Calu3 (cell line): ENCODE measurements at regions not wholly inside any gene's neighbourhood (a gene's known extent, or its start where the extent isn't known, plus 50 kb on each side); places are given as distances from the start of the nearest gene placed in this dataset.

Experiments
- BruUV-seq: library from RNA; stranded (reverse); fragments of 400-500 nt; replicated peaks from 2 replicates; lab custom pipeline; 2021; lab: Mats Ljungman, UMichigan
- CTCF ChIA-PET: fragments of 300-600 bp; sonication (Branson Sonifier 250); formaldehyde crosslinking; loops from one replicate; lab custom pipeline; 2022; ENCODE audit warnings: antibody characterized with exemption; lab: Charles Lee
- DNase-seq: peaks from one replicate; pipeline ENCODE4 v3.0.0; 2022
- H3K27ac Mint-ChIP-seq: one replicate; pipeline ENCODE4 v1.8.0; 2022; ENCODE audit warnings: mixed read lengths; ENCODE audit not compliant: unreplicated experiment
- H3K27me3 Mint-ChIP-seq: one replicate; pipeline ENCODE4 v1.8.0; 2022; ENCODE audit warnings: mixed read lengths; ENCODE audit not compliant: unreplicated experiment
- H3K36me3 Mint-ChIP-seq: one replicate; pipeline ENCODE4 v1.8.0; 2022; ENCODE audit warnings: mild to moderate bottlenecking, moderate library complexity, mixed read lengths; ENCODE audit not compliant: insufficient read depth, unreplicated experiment
- H3K4me1 Mint-ChIP-seq: one replicate; pipeline ENCODE4 v1.8.0; 2022; ENCODE audit warnings: mild to moderate bottlenecking, low read depth, mixed read lengths; ENCODE audit not compliant: unreplicated experiment
- H3K4me3 Mint-ChIP-seq: one replicate; pipeline ENCODE4 v1.8.0; 2022; ENCODE audit warnings: mild to moderate bottlenecking, low read depth, moderate library complexity, mixed read lengths; ENCODE audit not compliant: unreplicated experiment
- H3K9me3 Mint-ChIP-seq: one replicate; pipeline ENCODE4 v1.8.0; 2022; ENCODE audit warnings: low read depth, mixed read lengths; ENCODE audit not compliant: unreplicated experiment
- intact Hi-C: fragments of 100-400 bp; cut with micrococcal nuclease; formaldehyde crosslinking; loops from one replicate; pipeline ENCODE4 v1.10.0; 2022; ENCODE audit not compliant: unreplicated experiment
- TF ChIP-seq, protein P1 (sequence below): fragments of 200-600 bp; IDR thresholded peaks from one replicate; pipeline ENCODE4 v1.8.0; 2022; ENCODE audit warnings: antibody characterized with exemption; ENCODE audit not compliant: unreplicated experiment

DNA sequence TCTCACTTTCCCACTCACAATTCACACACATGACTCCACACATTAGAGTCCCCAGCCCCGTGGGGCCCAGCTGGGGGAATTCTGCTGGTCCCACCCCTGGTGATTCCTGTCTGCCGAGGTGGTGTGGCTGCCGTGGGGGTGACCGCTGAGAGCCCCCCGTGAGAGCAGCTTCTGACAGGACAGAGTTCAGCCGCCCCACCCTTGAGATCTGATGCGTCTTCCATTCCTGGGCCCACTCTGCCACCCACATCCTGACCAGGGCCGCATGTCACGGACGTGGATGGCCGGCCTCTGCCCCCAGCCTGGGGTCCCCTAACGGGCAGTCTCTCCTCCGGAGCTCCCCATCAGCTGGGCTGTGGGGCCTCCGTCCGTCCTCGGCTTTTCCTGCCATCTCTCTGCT, 240.1 kb upstream of the PITRM1 start:
- TF ChIP-seq, protein P1, sequence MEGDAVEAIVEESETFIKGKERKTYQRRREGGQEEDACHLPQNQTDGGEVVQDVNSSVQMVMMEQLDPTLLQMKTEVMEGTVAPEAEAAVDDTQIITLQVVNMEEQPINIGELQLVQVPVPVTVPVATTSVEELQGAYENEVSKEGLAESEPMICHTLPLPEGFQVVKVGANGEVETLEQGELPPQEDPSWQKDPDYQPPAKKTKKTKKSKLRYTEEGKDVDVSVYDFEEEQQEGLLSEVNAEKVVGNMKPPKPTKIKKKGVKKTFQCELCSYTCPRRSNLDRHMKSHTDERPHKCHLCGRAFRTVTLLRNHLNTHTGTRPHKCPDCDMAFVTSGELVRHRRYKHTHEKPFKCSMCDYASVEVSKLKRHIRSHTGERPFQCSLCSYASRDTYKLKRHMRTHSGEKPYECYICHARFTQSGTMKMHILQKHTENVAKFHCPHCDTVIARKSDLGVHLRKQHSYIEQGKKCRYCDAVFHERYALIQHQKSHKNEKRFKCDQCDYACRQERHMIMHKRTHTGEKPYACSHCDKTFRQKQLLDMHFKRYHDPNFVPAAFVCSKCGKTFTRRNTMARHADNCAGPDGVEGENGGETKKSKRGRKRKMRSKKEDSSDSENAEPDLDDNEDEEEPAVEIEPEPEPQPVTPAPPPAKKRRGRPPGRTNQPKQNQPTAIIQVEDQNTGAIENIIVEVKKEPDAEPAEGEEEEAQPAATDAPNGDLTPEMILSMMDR, result no peak
- no TSS peak for BruUV-seq
- intact Hi-C loops, result no loop called here
- no peak overlapping the region for H3K27ac Mint-ChIP-seq
- no peak overlapping the region for H3K4me3 Mint-ChIP-seq
- peaks cover 5% of the 10 kb centered on the region for H3K9me3 Mint-ChIP-seq
- CTCF ChIA-PET, result no interaction called here
- peaks cover 5% of the 10 kb centered on the region for H3K4me1 Mint-ChIP-seq
- no peak for DNase-seq
- no peaks in the 10 kb centered on the region for H3K27me3 Mint-ChIP-seq
- no peaks in the 10 kb centered on the region for H3K36me3 Mint-ChIP-seq

DNA sequence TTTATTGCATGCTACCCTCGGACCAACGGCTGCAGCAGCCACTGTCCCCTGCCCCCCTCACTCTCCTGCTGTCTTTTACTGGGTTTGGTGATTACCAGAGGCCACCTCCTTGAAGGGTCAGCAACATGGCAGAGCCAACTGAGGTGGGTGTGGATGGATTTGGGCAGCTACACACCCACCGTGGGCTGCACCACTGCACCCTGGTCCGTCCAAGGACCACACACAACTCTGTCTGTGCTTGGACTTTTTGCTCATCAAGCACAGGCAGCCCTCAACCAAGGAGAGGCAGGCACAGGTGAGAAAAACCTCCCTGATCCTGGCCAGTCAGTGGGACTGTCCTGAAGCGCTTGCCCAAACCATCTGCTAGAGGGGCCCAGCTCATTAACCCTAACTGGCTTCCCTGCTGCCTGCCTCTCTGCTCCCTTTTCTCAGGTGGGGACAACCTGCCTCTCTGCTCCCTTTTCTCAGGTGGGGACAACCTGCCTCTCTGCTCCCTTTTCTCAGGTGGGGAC, 239.5 kb upstream of the PITRM1 start:
- H3K4me3 Mint-ChIP-seq, result no peak overlapping the region
- peaks cover 5% of the 10 kb centered on the region for H3K9me3 Mint-ChIP-seq
- no TSS peak for BruUV-seq
- H3K4me1 Mint-ChIP-seq, result peaks cover 7% of the 10 kb centered on the region
- intact Hi-C loops, result no loop called here
- TF ChIP-seq, protein P1, result no peak
- DNase-seq, result no peak
- CTCF ChIA-PET, result no interaction called here
- no peaks in the 10 kb centered on the region for H3K36me3 Mint-ChIP-seq
- no peak overlapping the region for H3K27ac Mint-ChIP-seq
- H3K27me3 Mint-ChIP-seq, result no peaks in the 10 kb centered on the region

DNA sequence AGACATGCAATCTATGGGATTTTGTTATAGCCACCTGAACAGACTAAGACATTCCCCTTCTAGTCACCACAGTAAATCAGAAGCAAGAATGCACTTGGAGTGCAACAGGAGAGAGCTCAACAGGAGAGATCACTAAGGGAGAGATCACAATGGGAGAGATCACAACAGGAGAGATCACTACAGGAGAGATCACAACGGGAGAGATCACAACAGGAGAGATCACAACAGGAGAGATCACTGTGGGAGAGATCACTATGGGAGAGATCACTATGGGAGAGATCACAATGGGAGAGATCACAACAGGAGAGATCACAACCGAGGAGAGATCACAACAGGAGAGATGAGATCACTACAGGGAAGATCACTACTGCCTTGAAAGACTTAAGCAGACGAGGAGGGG, 238.5 kb upstream of the PITRM1 start:
- Mint-ChIP-seq H3K9me3 (peaks cover 5% of the 10 kb centered on the region), H3K4me1 (peaks cover 7% of the 10 kb centered on the region), H3K27me3 (no peaks in the 10 kb centered on the region), H3K36me3 (no peaks in the 10 kb centered on the region), H3K4me3 (no peak overlapping the region), H3K27ac (peak overlapping the region; percentile 16)
- CTCF ChIA-PET, result no interaction called here
- no peak for DNase-seq
- TF ChIP-seq, protein P1, result no peak
- intact Hi-C loops, result no loop called here
- BruUV-seq, result no TSS peak

DNA sequence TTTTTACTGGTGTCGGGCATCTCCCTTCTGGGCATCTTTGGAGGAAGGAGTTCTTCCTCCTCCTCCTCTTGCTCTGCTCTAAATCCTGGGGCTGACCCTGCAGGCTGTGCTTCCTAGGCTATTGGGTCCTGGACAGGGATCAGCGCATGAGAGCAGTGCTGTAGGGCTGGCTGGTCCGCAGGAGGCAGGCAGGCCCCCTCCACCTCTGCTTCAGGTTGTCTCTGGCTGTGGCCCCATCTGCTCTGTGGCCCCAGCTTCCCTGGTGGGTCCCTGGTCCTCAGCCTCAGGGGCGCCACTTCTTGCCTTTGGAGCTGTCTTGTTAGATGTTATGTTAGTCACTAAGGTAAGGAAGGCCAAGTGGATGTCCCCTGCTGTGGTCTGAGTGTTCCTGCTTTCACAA, 237.3 kb upstream of the PITRM1 start:
- TF ChIP-seq, protein P1, result no peak
- H3K27me3 Mint-ChIP-seq, result no peaks in the 10 kb centered on the region
- no TSS peak for BruUV-seq

More for the DNA sequence above, 237.3 kb upstream of the PITRM1 start:
- Mint-ChIP-seq H3K27ac (no peak overlapping the region), H3K9me3 (peaks cover 5% of the 10 kb centered on the region), H3K4me3 (no peak overlapping the region), H3K36me3 (no peaks in the 10 kb centered on the region), H3K4me1 (peaks cover 7% of the 10 kb centered on the region)
- intact Hi-C loops, result loop anchor here (1.0 kb wide), 1 partner anchor 45 kb away; no protein-coding TSS in a partner anchor
- CTCF ChIA-PET, result interaction anchor here (1.4 kb wide), 1 partner anchor 13 kb away, joined by 7 read pairs; no protein-coding TSS in a partner anchor
- DNase-seq, result no peak
